Nephron progenitor cell (in vitro differentiated cells): ENCODE measurements at regions not wholly inside any gene's neighbourhood (a gene's known extent, or its start where the extent isn't known, plus 50 kb on each side); places are given as distances from the start of the nearest gene placed in this dataset.
"Not testable (repeated sequence)": the region's sequence is repeated elsewhere in the genome, so short reads cannot be mapped to it uniquely, and the experiment has no call there.

Experiments
- DNase-seq: peaks from one replicate; pipeline ENCODE4 v3.0.0; 2021
- H3K27ac Mint-ChIP-seq: 2 replicates; pipeline ENCODE4 v1.8.0; 2021; ENCODE audit warnings: mild to moderate bottlenecking, moderate library complexity, mixed read lengths
- H3K27me3 Mint-ChIP-seq: 2 replicates; pipeline ENCODE4 v1.8.0; 2021; ENCODE audit warnings: mild to moderate bottlenecking, low read depth, mixed read lengths; ENCODE audit not compliant: poor library complexity
- H3K36me3 Mint-ChIP-seq: 2 replicates; pipeline ENCODE4 v1.8.0; 2021; ENCODE audit warnings: low read depth, mixed read lengths
- H3K4me1 Mint-ChIP-seq: 2 replicates; pipeline ENCODE4 v1.8.0; 2021; ENCODE audit warnings: mixed read lengths
- H3K4me3 Mint-ChIP-seq: 2 replicates; pipeline ENCODE4 v1.8.0; 2021; ENCODE audit warnings: mild to moderate bottlenecking, moderate library complexity, mixed read lengths
- H3K9me3 Mint-ChIP-seq: 2 replicates; pipeline ENCODE4 v1.8.0; 2021; ENCODE audit warnings: mild to moderate bottlenecking, moderate library complexity, mixed read lengths
- CTCF ChIP-seq: fragments of 200-600 bp; sonication (generic); IDR thresholded peaks from 2 replicates; pipeline ENCODE4 v1.5.0; 2021; ENCODE audit warnings: antibody characterized with exemption

GRCh38 chr2:156778916-156779315 lies 342.7 kb downstream of the GPD2 start:
- no peaks in the 10 kb centered on the region for H3K27me3 Mint-ChIP-seq
- peaks cover 7% of the 10 kb centered on the region for H3K4me1 Mint-ChIP-seq
- H3K9me3 Mint-ChIP-seq: peaks cover 22% of the 10 kb centered on the region
- H3K4me3 Mint-ChIP-seq: no peak overlapping the region
- no peak overlapping the region for H3K27ac Mint-ChIP-seq
- TF ChIP-seq CTCF: no peak
- DNase-seq: no peak
- no peaks in the 10 kb centered on the region for H3K36me3 Mint-ChIP-seq

DNA sequence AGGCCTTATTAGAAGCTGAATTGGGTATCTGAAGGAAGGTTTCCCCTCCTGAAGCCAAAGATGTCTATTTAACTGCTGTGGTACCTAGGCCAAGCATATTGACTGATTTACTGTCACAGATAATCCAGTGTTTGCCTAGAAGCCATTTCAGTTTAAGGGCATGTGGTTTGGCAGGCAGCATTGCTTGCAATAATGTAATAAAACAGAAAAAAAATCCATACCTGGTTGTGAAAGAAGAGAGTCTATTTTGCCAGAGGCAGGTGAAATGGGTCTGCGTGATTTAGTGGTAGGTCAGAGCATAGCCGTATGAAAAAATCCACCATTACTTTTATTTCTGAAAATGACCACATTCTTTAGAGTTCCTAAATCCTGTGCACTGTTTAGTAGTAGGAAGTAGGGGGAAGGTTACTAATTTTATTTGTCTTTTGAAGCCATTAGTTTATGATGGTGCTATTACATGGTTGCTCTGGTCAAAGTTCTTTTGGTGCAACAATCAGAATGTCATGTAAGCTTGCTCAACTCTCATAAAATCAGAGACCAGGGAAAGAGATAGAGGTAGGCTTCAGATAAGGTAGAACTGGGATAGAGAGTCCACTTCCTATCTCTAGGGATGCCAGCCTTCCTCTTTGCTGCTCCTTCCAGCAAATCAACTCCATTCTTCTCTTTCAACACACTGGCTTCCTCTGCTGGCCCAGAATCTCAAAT lies 343.4 kb downstream of the GPD2 start:
- no peaks in the 10 kb centered on the region for H3K36me3 Mint-ChIP-seq
- DNase-seq: no peak
- H3K27me3 Mint-ChIP-seq: no peaks in the 10 kb centered on the region
- H3K9me3 Mint-ChIP-seq: peaks cover 19% of the 10 kb centered on the region
- H3K27ac Mint-ChIP-seq: no peak overlapping the region
- TF ChIP-seq CTCF: no peak
- peaks cover 13% of the 10 kb centered on the region for H3K4me1 Mint-ChIP-seq
- no peak overlapping the region for H3K4me3 Mint-ChIP-seq

DNA sequence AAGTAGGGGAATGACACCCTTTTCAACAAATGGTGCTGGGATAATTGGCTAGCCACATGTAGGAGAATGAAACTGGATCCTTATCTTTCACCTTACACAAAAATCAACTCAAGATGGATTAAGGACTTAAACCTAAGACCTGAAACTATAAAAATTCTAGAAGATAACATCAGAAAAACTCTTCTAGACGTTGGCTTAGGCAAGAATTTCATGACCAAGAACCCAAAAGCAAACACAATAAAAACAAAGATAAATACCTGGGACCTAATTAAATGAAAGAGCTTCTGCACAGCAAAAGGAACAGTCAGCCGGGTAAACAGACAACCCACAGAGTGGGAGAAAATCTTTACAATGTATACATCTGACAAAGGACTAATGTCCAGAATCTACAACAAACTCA lies 345.5 kb downstream of the GPD2 start:
- H3K9me3 Mint-ChIP-seq, H3K27ac Mint-ChIP-seq, H3K36me3 Mint-ChIP-seq, DNase-seq, H3K4me3 Mint-ChIP-seq, H3K27me3 Mint-ChIP-seq: not testable (repeated sequence)
- peaks cover 13% of the 10 kb centered on the region for H3K4me1 Mint-ChIP-seq

DNA sequence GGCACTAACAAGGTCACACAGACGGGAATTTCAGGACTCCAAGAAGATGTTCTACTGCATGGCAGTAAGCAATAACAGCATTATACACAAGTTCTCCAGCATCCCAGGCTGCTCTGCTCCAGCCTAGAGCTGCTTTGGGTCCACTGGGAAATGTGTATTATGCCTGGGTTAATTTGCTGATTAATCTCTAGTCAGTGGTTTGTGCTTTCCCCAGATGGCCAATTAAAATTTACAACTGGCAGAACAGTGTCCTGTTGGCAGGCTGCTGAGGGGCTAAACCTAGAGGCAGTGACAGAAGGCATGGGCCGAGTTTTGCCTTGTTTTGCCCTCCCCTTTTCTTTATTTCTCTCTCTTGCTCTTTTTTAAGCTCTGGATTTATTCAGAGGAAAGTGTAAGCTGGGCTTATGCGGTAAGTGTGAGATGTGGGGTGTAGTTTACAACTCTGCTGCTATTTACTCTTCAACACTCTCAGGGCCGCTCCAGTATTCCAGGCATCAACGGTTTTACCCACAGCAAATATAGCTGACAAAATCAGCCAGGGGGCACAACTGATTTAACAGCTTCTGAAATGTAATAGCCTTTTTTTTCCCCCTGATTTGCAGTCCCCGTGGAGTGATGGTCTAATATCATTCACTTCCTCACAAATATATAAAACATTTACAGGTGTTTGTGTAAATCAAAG lies 348.0 kb downstream of the GPD2 start:
- peaks cover 13% of the 10 kb centered on the region for H3K4me1 Mint-ChIP-seq
- DNase-seq: peak; percentile 4
- no peaks in the 10 kb centered on the region for H3K27me3 Mint-ChIP-seq
- H3K27ac Mint-ChIP-seq: peak overlapping the region; percentile 22
- peaks cover 5% of the 10 kb centered on the region for H3K9me3 Mint-ChIP-seq
- no peaks in the 10 kb centered on the region for H3K36me3 Mint-ChIP-seq
- TF ChIP-seq CTCF: no peak
- H3K4me3 Mint-ChIP-seq: no peak overlapping the region

- Mint-ChIP-seq H3K9me3 (peaks cover 13% of the 10 kb centered on the region), H3K27me3 (no peaks in the 10 kb centered on the region), H3K4me3 (no peak overlapping the region), H3K4me1 (peaks cover 20% of the 10 kb centered on the region), H3K27ac (no peak overlapping the region), H3K36me3 (no peaks in the 10 kb centered on the region)
- DNase-seq: no peak
- no peak for TF ChIP-seq CTCF
These were observed 351.3 kb downstream of the GPD2 start for GRCh38 chr2:156787517-156787916.

DNA sequence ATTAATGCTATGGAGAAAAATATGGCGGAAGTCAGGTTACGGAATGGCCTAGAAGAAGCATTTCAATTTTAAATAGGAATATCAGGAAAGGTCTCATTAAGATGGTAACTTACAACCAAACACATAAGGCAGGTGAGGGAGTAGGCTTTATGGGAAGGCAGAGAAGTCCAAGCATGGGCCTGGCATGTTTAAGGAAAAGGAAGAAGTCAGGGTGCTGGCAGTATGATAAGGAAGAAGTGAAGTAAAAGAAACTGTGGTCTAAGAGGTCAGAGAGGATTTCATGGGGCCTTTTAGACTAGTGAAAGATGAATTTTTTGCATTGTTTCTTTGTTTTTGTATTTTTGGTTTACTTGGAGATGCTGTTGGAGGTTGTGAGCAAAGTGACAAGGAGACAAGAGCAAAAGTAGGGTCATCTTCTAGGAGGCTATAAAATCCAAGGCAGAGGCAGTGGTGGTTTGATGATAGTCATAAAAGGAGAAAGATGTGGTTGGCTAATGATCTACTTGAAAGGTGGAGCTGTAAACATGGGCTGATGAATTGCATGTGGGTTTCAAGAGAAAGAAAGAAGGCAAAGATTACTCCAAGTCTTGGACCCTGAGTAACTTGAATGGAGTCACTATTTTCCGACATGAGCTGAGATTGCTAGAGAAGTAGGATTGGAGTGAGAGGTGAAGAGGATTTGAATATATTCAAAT lies 354.3 kb downstream of the GPD2 start:
- peaks cover 13% of the 10 kb centered on the region for H3K9me3 Mint-ChIP-seq
- no peak overlapping the region for H3K4me3 Mint-ChIP-seq
- H3K36me3 Mint-ChIP-seq: no peaks in the 10 kb centered on the region
- H3K4me1 Mint-ChIP-seq: peaks cover 7% of the 10 kb centered on the region
- H3K27me3 Mint-ChIP-seq: no peaks in the 10 kb centered on the region
- no peak for TF ChIP-seq CTCF
- DNase-seq: no peak
- H3K27ac Mint-ChIP-seq: no peak overlapping the region
